ENCODE measurements at regions not wholly inside any gene's neighbourhood (a gene's known extent, or its start where the extent isn't known, plus 50 kb on each side); places are given as distances from the start of the nearest gene placed in this dataset.

- no peaks in the 10 kb centered on the region for H3K79me2 ChIP-seq (ENCODE audit: control insufficient read depth, insufficient read depth, low read length)
- no peak overlapping the region for H2BK15ac ChIP-seq (replicated peaks; ENCODE audit: low read depth)
- H4K5ac ChIP-seq (ENCODE audit: low read length), result no peak overlapping the region
- H3K36me3 ChIP-seq (ENCODE audit: control insufficient read depth, insufficient read depth, low read length), result no peaks in the 10 kb centered on the region
- no peak overlapping the region for H2BK5ac ChIP-seq (ENCODE audit: low read length)
- no peak overlapping the region for H3K4me2 ChIP-seq (ENCODE audit: low read length)
- peak overlapping the region; percentile 5 for H3K56ac ChIP-seq (ENCODE audit: low read length)
- H3K23ac ChIP-seq (ENCODE audit: low read length), result no peak overlapping the region
- no CpG with 5 or more reads among the region's 8 CpGs for WGBS (ENCODE audit: extremely low coverage, insufficient coverage, low lambda C conversion rate)
- no peaks in the 10 kb centered on the region for H3K4me1 ChIP-seq (ENCODE audit: control insufficient read depth, low read depth, low read length)
- H2BK120ac ChIP-seq (ENCODE audit: low read depth, low read length), result no peak overlapping the region
- no peak overlapping the region for H2AK5ac ChIP-seq (ENCODE audit: low read length)
- H4K8ac ChIP-seq (ENCODE audit: low read depth, low read length), result no peak overlapping the region
- no peak overlapping the region for H3K9ac ChIP-seq (ENCODE audit: low read length)
- H3K27ac ChIP-seq (ENCODE audit: low read depth, low read length), result no peak overlapping the region
- no peak overlapping the region for H3K4me3 ChIP-seq (ENCODE audit: low read length)
- H3K4ac ChIP-seq (ENCODE audit: low read depth, low read length), result no peak overlapping the region
- no peaks in the 10 kb centered on the region for H3K27me3 ChIP-seq (ENCODE audit: insufficient read depth, low read length, poor library complexity)
- no peaks in the 10 kb centered on the region for H3K79me1 ChIP-seq (ENCODE audit: low read length)
- no peak overlapping the region for H3K18ac ChIP-seq (ENCODE audit: low read length)
- DNase-seq, result no peak
These were observed 150.0 kb downstream of the RNF152 start for GRCh38 chr18:61742565-61743429.

- Histone ChIP-seq H3K79me2 (ENCODE audit: control insufficient read depth, insufficient read depth, low read length) (no peaks in the 10 kb centered on the region), H3K4ac (ENCODE audit: low read depth, low read length) (no peak overlapping the region), H2AK5ac (ENCODE audit: low read length) (no peak overlapping the region), H3K79me1 (ENCODE audit: low read length) (no peaks in the 10 kb centered on the region), H3K23ac (ENCODE audit: low read length) (no peak overlapping the region), H3K4me2 (ENCODE audit: low read length) (no peak overlapping the region), H4K8ac (ENCODE audit: low read depth, low read length) (no peak overlapping the region), H3K27me3 (ENCODE audit: insufficient read depth, low read length, poor library complexity) (no peaks in the 10 kb centered on the region), H3K56ac (ENCODE audit: low read length) (no peak overlapping the region), H3K4me1 (ENCODE audit: control insufficient read depth, low read depth, low read length) (no peaks in the 10 kb centered on the region), H2BK5ac (ENCODE audit: low read length) (no peak overlapping the region), H2BK120ac (ENCODE audit: low read depth, low read length) (no peak overlapping the region), H2BK15ac (replicated peaks; ENCODE audit: low read depth) (no peak overlapping the region), H3K18ac (ENCODE audit: low read length) (no peak overlapping the region), H3K4me3 (ENCODE audit: low read length) (no peak overlapping the region), H3K27ac (ENCODE audit: low read depth, low read length) (no peak overlapping the region), H3K9ac (ENCODE audit: low read length) (no peak overlapping the region), H4K5ac (ENCODE audit: low read length) (no peak overlapping the region), H3K36me3 (ENCODE audit: control insufficient read depth, insufficient read depth, low read length) (no peaks in the 10 kb centered on the region)
- no peak for DNase-seq
- WGBS (ENCODE audit: extremely low coverage, insufficient coverage, low lambda C conversion rate), result no CpG with 5 or more reads among the region's 6 CpGs
These were observed 150.8 kb downstream of the RNF152 start for GRCh38 chr18:61741881-61742454.

- no peak overlapping the region for H3K18ac ChIP-seq (ENCODE audit: low read length)
These were observed 154.3 kb downstream of the RNF152 start for GRCh38 chr18:61738488-61738887.

GRCh38 chr18:61738042-61738441 is 154.8 kb downstream of the RNF152 start:
- H3K4me2 ChIP-seq (ENCODE audit: low read length), result no peak overlapping the region
- no peak overlapping the region for H3K4ac ChIP-seq (ENCODE audit: low read depth, low read length)
- H3K36me3 ChIP-seq (ENCODE audit: control insufficient read depth, insufficient read depth, low read length), result no peaks in the 10 kb centered on the region
- H3K56ac ChIP-seq (ENCODE audit: low read length), result no peak overlapping the region
- no peak for DNase-seq
- no peak overlapping the region for H3K18ac ChIP-seq (ENCODE audit: low read length)
- H3K4me3 ChIP-seq (ENCODE audit: low read length), result no peak overlapping the region
- no peaks in the 10 kb centered on the region for H3K79me2 ChIP-seq (ENCODE audit: control insufficient read depth, insufficient read depth, low read length)
- no peak overlapping the region for H2BK15ac ChIP-seq (replicated peaks; ENCODE audit: low read depth)
- no peak overlapping the region for H3K27ac ChIP-seq (ENCODE audit: low read depth, low read length)
- no peak overlapping the region for H4K8ac ChIP-seq (ENCODE audit: low read depth, low read length)
- H3K79me1 ChIP-seq (ENCODE audit: low read length), result no peaks in the 10 kb centered on the region
- H4K5ac ChIP-seq (ENCODE audit: low read length), result no peak overlapping the region
- no peaks in the 10 kb centered on the region for H3K4me1 ChIP-seq (ENCODE audit: control insufficient read depth, low read depth, low read length)
- H2AK5ac ChIP-seq (ENCODE audit: low read length), result no peak overlapping the region
- no peak overlapping the region for H3K23ac ChIP-seq (ENCODE audit: low read length)
- no CpG with 5 or more reads among the region's 1 CpG for WGBS (ENCODE audit: extremely low coverage, insufficient coverage, low lambda C conversion rate)
- no peak overlapping the region for H2BK120ac ChIP-seq (ENCODE audit: low read depth, low read length)
- H3K27me3 ChIP-seq (ENCODE audit: insufficient read depth, low read length, poor library complexity), result no peaks in the 10 kb centered on the region
- no peak overlapping the region for H2BK5ac ChIP-seq (ENCODE audit: low read length)
- H3K9ac ChIP-seq (ENCODE audit: low read length), result no peak overlapping the region

More at GRCh38 chr18:61738488-61738887, 154.3 kb downstream of the RNF152 start:
- Histone ChIP-seq H2BK5ac (ENCODE audit: low read length) (no peak overlapping the region), H3K79me1 (ENCODE audit: low read length) (no peaks in the 10 kb centered on the region), H4K8ac (ENCODE audit: low read depth, low read length) (no peak overlapping the region), H3K23ac (ENCODE audit: low read length) (no peak overlapping the region), H3K27ac (ENCODE audit: low read depth, low read length) (no peak overlapping the region), H3K4ac (ENCODE audit: low read depth, low read length) (no peak overlapping the region), H3K79me2 (ENCODE audit: control insufficient read depth, insufficient read depth, low read length) (no peaks in the 10 kb centered on the region), H3K4me3 (ENCODE audit: low read length) (no peak overlapping the region), H3K56ac (ENCODE audit: low read length) (no peak overlapping the region), H4K5ac (ENCODE audit: low read length) (no peak overlapping the region), H3K27me3 (ENCODE audit: insufficient read depth, low read length, poor library complexity) (no peaks in the 10 kb centered on the region), H2BK15ac (replicated peaks; ENCODE audit: low read depth) (no peak overlapping the region), H3K4me2 (ENCODE audit: low read length) (no peak overlapping the region), H3K9ac (ENCODE audit: low read length) (no peak overlapping the region), H2AK5ac (ENCODE audit: low read length) (no peak overlapping the region), H3K4me1 (ENCODE audit: control insufficient read depth, low read depth, low read length) (no peaks in the 10 kb centered on the region), H2BK120ac (ENCODE audit: low read depth, low read length) (no peak overlapping the region), H3K36me3 (ENCODE audit: control insufficient read depth, insufficient read depth, low read length) (no peaks in the 10 kb centered on the region)
- no peak for DNase-seq
- no CpG with 5 or more reads among the region's 3 CpGs for whole genome bisulfite sequencing (ENCODE audit: extremely low coverage, insufficient coverage, low lambda C conversion rate)

GRCh38 chr18:61736133-61736532 is 156.7 kb downstream of the RNF152 start:
- Histone ChIP-seq H3K56ac (ENCODE audit: low read length) (no peak overlapping the region), H3K9ac (ENCODE audit: low read length) (no peak overlapping the region), H2BK5ac (ENCODE audit: low read length) (no peak overlapping the region), H3K23ac (ENCODE audit: low read length) (no peak overlapping the region), H3K27ac (ENCODE audit: low read depth, low read length) (no peak overlapping the region), H2BK120ac (ENCODE audit: low read depth, low read length) (no peak overlapping the region), H3K79me2 (ENCODE audit: control insufficient read depth, insufficient read depth, low read length) (no peaks in the 10 kb centered on the region), H3K79me1 (ENCODE audit: low read length) (no peaks in the 10 kb centered on the region), H2AK5ac (ENCODE audit: low read length) (no peak overlapping the region), H4K8ac (ENCODE audit: low read depth, low read length) (no peak overlapping the region), H3K27me3 (ENCODE audit: insufficient read depth, low read length, poor library complexity) (no peaks in the 10 kb centered on the region), H3K36me3 (ENCODE audit: control insufficient read depth, insufficient read depth, low read length) (no peaks in the 10 kb centered on the region), H3K4me3 (ENCODE audit: low read length) (no peak overlapping the region), H3K4me1 (ENCODE audit: control insufficient read depth, low read depth, low read length) (no peaks in the 10 kb centered on the region), H2BK15ac (replicated peaks; ENCODE audit: low read depth) (no peak overlapping the region), H3K4me2 (ENCODE audit: low read length) (no peak overlapping the region), H3K4ac (ENCODE audit: low read depth, low read length) (no peak overlapping the region), H3K18ac (ENCODE audit: low read length) (no peak overlapping the region), H4K5ac (ENCODE audit: low read length) (no peak overlapping the region)
- DNase-seq, result no peak
- WGBS (ENCODE audit: extremely low coverage, insufficient coverage, low lambda C conversion rate), result no CpG with 5 or more reads among the region's 4 CpGs

All from mesendoderm (in vitro differentiated cells).